ENCODE measurements at regions not wholly inside any gene's neighbourhood (a gene's known extent, or its start where the extent isn't known, plus 50 kb on each side); places are given as distances from the start of the nearest gene placed in this dataset.

DNA sequence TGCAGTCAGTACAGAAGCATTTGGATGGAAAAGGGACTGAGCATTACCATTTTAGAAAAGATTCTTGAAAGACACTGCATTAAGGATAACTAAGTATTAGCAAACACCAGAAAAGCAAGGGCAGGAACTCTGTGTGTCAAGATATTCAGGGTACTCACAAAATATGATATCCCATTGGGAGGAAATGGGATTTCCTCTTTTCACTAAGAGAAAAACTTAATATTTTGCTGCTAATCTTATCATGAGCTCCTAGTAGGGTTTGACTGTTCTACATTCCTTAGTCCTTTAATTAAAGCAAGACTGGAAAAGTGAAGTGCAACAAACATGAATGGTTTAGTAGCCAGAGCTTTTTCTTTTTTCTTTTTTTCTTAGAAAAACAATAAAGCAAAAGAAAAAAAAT is 305.9 kb upstream of the ADGRL4 start:
- TF ChIP-seq EZH2 (IDR thresholded peaks at IDR 0.05; ENCODE audit: insufficient read depth, poor library complexity, severe bottlenecking): no peak
- no peak for TF ChIP-seq EZH2phosphoT487 (IDR thresholded peaks at IDR 0.05; ENCODE audit: insufficient read depth, low read depth)

Data from GM23248 (cell line).